ENCODE measurements at regions not wholly inside any gene's neighbourhood (a gene's known extent, or its start where the extent isn't known, plus 50 kb on each side); places are given as distances from the start of the nearest gene placed in this dataset.

GRCh38 chr7:109868215-109868860 is 1222.6 kb upstream of the LRRN3 start:
- TF ChIP-seq CTCF (IDR thresholded peaks at IDR 0.05; ENCODE audit: low read length) (no peak), EZH2 (optimal IDR thresholded peaks at IDR 0.05; ENCODE audit: low read depth, low read length) (no peak)

Data from MM.1S (cell line).